ENCODE measurements at regions not wholly inside any gene's neighbourhood (a gene's known extent, or its start where the extent isn't known, plus 50 kb on each side); places are given as distances from the start of the nearest gene placed in this dataset.

DNA sequence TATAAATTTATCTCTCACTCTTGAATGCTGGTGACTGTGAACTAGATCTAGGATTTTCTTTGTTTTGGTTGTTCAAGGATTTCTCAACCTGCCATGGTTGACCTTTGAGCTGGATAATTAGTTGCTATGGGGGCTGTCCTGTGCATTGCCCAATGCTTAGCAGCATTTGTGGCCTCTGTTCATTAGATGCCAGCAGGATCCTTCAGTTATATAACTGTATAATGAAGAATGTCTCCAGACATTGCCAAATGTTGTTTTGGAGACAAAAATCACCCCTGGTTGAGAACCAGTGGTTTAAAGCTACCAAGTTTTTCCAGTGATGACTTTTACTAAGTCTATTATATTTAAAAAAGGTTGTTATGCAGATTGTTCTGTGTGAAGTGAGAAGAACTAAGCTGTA is 147.9 kb upstream of the STXBP6 start (continued):
- TF ChIP-seq, protein P1, sequence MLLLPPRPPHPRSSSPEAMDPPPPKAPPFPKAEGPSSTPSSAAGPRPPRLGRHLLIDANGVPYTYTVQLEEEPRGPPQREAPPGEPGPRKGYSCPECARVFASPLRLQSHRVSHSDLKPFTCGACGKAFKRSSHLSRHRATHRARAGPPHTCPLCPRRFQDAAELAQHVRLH (CRISPR knock-in tag; IDR thresholded peaks at IDR 0.05; ENCODE audit: borderline replicate concordance, low read depth) = no peak; the same call in 1 of the 2 replicates
- TF ChIP-seq ZNF670 (CRISPR knock-in tag; IDR thresholded peaks at IDR 0.05; ENCODE audit: borderline replicate concordance) = no peak
- TF ChIP-seq, protein P2, sequence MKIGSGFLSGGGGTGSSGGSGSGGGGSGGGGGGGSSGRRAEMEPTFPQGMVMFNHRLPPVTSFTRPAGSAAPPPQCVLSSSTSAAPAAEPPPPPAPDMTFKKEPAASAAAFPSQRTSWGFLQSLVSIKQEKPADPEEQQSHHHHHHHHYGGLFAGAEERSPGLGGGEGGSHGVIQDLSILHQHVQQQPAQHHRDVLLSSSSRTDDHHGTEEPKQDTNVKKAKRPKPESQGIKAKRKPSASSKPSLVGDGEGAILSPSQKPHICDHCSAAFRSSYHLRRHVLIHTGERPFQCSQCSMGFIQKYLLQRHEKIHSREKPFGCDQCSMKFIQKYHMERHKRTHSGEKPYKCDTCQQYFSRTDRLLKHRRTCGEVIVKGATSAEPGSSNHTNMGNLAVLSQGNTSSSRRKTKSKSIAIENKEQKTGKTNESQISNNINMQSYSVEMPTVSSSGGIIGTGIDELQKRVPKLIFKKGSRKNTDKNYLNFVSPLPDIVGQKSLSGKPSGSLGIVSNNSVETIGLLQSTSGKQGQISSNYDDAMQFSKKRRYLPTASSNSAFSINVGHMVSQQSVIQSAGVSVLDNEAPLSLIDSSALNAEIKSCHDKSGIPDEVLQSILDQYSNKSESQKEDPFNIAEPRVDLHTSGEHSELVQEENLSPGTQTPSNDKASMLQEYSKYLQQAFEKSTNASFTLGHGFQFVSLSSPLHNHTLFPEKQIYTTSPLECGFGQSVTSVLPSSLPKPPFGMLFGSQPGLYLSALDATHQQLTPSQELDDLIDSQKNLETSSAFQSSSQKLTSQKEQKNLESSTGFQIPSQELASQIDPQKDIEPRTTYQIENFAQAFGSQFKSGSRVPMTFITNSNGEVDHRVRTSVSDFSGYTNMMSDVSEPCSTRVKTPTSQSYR (CRISPR knock-in tag; IDR thresholded peaks at IDR 0.05; ENCODE audit: borderline replicate concordance) = peak; percentile 95
- 0 out of 2 replicates have a peak, but pooled peaks have one; percentile 19 for TF ChIP-seq ZNF3 (CRISPR knock-in tag; IDR thresholded peaks at IDR 0.05)
- TF ChIP-seq FIP1L1 (IDR thresholded peaks at IDR 0.05; ENCODE audit: borderline replicate concordance, insufficient read depth, low read depth, low read length) = no peak
- TF ChIP-seq ZNF558 (CRISPR knock-in tag; IDR thresholded peaks at IDR 0.05; ENCODE audit: borderline replicate concordance) = peak; percentile 43; the same call in 1 of the 2 replicates
- no peak for TF ChIP-seq PHF5A (CRISPR knock-in tag; IDR thresholded peaks at IDR 0.05; ENCODE audit: low read depth, unreplicated experiment)
- TF ChIP-seq HOXA3 (CRISPR knock-in tag; IDR thresholded peaks at IDR 0.05) = peak; percentile 68
- no peak for TF ChIP-seq IKZF1 (IDR thresholded peaks at IDR 0.05)
- TF ChIP-seq TRIM24 (CRISPR knock-in tag; IDR thresholded peaks at IDR 0.05) = peak; percentile 98
- TF ChIP-seq, protein P3, sequence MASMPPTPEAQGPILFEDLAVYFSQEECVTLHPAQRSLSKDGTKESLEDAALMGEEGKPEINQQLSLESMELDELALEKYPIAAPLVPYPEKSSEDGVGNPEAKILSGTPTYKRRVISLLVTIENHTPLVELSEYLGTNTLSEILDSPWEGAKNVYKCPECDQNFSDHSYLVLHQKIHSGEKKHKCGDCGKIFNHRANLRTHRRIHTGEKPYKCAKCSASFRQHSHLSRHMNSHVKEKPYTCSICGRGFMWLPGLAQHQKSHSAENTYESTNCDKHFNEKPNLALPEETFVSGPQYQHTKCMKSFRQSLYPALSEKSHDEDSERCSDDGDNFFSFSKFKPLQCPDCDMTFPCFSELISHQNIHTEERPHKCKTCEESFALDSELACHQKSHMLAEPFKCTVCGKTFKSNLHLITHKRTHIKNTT (CRISPR knock-in tag; IDR thresholded peaks at IDR 0.05) = no peak
- TF ChIP-seq EP300 (IDR thresholded peaks at IDR 0.05; ENCODE audit: low read depth in 2 of 2, low read length in 2 of 2) = peak; percentile 77 to 81; a peak in 3 of 4 replicates
- no peak; the same call in 1 of the 2 replicates for TF ChIP-seq EP300 (CRISPR knock-in tag; IDR thresholded peaks at IDR 0.05; ENCODE audit: borderline replicate concordance)
- TF ChIP-seq, protein P4, sequence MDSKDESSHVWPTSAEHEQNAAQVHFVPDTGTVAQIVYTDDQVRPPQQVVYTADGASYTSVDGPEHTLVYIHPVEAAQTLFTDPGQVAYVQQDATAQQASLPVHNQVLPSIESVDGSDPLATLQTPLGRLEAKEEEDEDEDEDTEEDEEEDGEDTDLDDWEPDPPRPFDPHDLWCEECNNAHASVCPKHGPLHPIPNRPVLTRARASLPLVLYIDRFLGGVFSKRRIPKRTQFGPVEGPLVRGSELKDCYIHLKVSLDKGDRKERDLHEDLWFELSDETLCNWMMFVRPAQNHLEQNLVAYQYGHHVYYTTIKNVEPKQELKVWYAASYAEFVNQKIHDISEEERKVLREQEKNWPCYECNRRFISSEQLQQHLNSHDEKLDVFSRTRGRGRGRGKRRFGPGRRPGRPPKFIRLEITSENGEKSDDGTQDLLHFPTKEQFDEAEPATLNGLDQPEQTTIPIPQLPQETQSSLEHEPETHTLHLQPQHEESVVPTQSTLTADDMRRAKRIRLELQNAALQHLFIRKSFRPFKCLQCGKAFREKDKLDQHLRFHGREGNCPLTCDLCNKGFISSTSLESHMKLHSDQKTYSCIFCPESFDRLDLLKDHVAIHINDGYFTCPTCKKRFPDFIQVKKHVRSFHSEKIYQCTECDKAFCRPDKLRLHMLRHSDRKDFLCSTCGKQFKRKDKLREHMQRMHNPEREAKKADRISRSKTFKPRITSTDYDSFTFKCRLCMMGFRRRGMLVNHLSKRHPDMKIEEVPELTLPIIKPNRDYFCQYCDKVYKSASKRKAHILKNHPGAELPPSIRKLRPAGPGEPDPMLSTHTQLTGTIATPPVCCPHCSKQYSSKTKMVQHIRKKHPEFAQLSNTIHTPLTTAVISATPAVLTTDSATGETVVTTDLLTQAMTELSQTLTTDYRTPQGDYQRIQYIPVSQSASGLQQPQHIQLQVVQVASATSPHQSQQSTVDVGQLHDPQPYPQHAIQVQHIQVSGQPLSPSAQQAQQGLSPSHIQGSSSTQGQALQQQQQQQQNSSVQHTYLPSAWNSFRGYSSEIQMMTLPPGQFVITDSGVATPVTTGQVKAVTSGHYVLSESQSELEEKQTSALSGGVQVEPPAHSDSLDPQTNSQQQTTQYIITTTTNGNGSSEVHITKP (CRISPR knock-in tag; IDR thresholded peaks at IDR 0.05; ENCODE audit: low read depth) = 0 out of 2 replicates have a peak, but pooled peaks have one; percentile 54
- TF ChIP-seq PRMT3 (CRISPR knock-in tag; IDR thresholded peaks at IDR 0.05; ENCODE audit: borderline replicate concordance, low read depth) = no peak
- no peak for TF ChIP-seq ZNF251 (CRISPR knock-in tag; IDR thresholded peaks at IDR 0.05)
- TF ChIP-seq, protein P5, sequence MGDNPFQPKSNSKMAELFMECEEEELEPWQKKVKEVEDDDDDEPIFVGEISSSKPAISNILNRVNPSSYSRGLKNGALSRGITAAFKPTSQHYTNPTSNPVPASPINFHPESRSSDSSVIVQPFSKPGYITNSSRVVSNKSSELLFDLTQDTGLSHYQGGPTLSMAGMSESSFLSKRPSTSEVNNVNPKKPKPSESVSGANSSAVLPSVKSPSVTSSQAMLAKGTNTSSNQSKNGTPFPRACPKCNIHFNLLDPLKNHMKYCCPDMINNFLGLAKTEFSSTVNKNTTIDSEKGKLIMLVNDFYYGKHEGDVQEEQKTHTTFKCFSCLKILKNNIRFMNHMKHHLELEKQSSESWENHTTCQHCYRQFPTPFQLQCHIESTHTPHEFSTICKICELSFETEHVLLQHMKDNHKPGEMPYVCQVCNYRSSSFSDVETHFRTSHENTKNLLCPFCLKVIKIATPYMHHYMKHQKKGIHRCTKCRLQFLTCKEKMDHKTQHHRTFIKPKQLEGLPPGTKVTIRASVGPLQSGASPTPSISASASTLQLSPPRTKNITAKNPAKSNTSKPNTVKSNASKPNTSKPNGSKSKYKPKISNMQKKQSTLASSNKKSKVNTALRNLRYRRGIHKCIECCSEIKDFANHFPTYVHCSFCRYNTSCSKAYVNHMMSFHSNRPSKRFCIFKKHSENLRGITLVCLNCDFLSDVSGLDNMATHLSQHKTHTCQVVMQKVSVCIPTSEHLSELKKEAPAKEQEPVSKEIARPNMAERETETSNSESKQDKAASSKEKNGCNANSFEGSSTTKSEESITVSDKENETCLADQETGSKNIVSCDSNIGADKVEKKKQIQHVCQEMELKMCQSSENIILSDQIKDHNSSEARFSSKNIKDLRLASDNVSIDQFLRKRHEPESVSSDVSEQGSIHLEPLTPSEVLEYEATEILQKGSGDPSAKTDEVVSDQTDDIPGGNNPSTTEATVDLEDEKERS (CRISPR knock-in tag; IDR thresholded peaks at IDR 0.05) = 0 out of 2 replicates have a peak, but pooled peaks have one; percentile 21

All from HepG2 (cell line).